ENCODE measurements at regions not wholly inside any gene's neighbourhood (a gene's known extent, or its start where the extent isn't known, plus 50 kb on each side); places are given as distances from the start of the nearest gene placed in this dataset.

GRCh38 chr2:121902171-121902591 lies 146.7 kb downstream of the TSN start:
- no peak for DNase-seq

GRCh38 chr2:121902616-121903015 lies 147.2 kb downstream of the TSN start:
- no peak for DNase-seq

GRCh38 chr2:121903037-121903689 lies 147.7 kb downstream of the TSN start:
- DNase-seq: no peak

- DNase-seq: no peak
Observed at GRCh38 chr2:121904656-121905055, 149.2 kb downstream of the TSN start.

- no peak for DNase-seq
Observed at GRCh38 chr2:121905201-121905600, 149.8 kb downstream of the TSN start.

GRCh38 chr2:121906170-121906569 lies 150.7 kb downstream of the TSN start:
- no peak for DNase-seq

GRCh38 chr2:121907928-121908327 lies 152.5 kb downstream of the TSN start:
- DNase-seq: no peak

GRCh38 chr2:121910139-121910538 lies 154.7 kb downstream of the TSN start:
- no peak for DNase-seq

GRCh38 chr2:121911036-121911435 lies 155.6 kb downstream of the TSN start:
- no peak for DNase-seq

- DNase-seq: no peak
Observed at GRCh38 chr2:121917143-121917542, 161.7 kb downstream of the TSN start.

GRCh38 chr2:121918231-121918630 lies 162.8 kb downstream of the TSN start:
- DNase-seq: no peak

GRCh38 chr2:121919803-121920202 lies 164.4 kb downstream of the TSN start:
- DNase-seq: no peak

GRCh38 chr2:121925466-121925865 lies 170.0 kb downstream of the TSN start:
- no peak for DNase-seq

GRCh38 chr2:121943285-121943684 lies 187.8 kb downstream of the TSN start:
- DNase-seq: no peak

- DNase-seq: no peak
Observed at GRCh38 chr2:121944072-121944831, 188.8 kb downstream of the TSN start.

- no peak for DNase-seq
Observed at GRCh38 chr2:121947674-121948073, 192.2 kb downstream of the TSN start.

GRCh38 chr2:121949271-121949670 lies 193.8 kb downstream of the TSN start:
- no peak for DNase-seq

GRCh38 chr2:121955426-121955825 lies 200.0 kb downstream of the TSN start:
- DNase-seq: no peak

GRCh38 chr2:121955872-121956271 lies 200.4 kb downstream of the TSN start:
- DNase-seq: no peak

GRCh38 chr2:121960251-121960650 lies 204.8 kb downstream of the TSN start:
- no peak for DNase-seq

- no peak for DNase-seq
Observed at GRCh38 chr2:121961761-121962160, 206.3 kb downstream of the TSN start.

- no peak for DNase-seq
Observed at GRCh38 chr2:121965661-121966060, 210.2 kb downstream of the TSN start.

- no peak for DNase-seq
Observed at GRCh38 chr2:121966663-121967062, 211.2 kb downstream of the TSN start.

- no peak for DNase-seq
Observed at GRCh38 chr2:121969166-121969565, 213.7 kb downstream of the TSN start.

All from CD4-positive, alpha-beta T cell treated with Interleukin-10 for 1 hour (primary cell).